GM23248 (cell line): ENCODE measurements at regions not wholly inside any gene's neighbourhood (a gene's known extent, or its start where the extent isn't known, plus 50 kb on each side); places are given as distances from the start of the nearest gene placed in this dataset.

Experiments used
- DNase-seq: peaks from one replicate; pipeline ENCODE4 v3.0.0-alpha.2; 2015
- H2AFZ ChIP-seq: fragments of 200-600 bp; sonication (generic); 2 replicates; pipeline ENCODE4 v1.6.1; 2016; ENCODE audit warnings: antibody characterized with exemption
- H3F3A ChIP-seq: fragments of 200-600 bp; sonication (generic); 2 replicates; pipeline ENCODE4 v1.6.1; 2016; ENCODE audit warnings: mild to moderate bottlenecking, antibody characterized with exemption, mixed run types; ENCODE audit not compliant: insufficient read depth
- H3K27ac ChIP-seq: fragments of 200-600 bp; sonication (generic); 2 replicates; pipeline ENCODE4 v1.5.1; 2016; ENCODE audit warnings: mild to moderate bottlenecking
- H3K27me3 ChIP-seq: fragments of 200-600 bp; sonication (generic); replicated peaks from 2 replicates; pipeline ENCODE4 v1.6.1; 2016; ENCODE audit warnings: mild to moderate bottlenecking; ENCODE audit not compliant: insufficient read depth
- H3K36me3 ChIP-seq: fragments of 200-600 bp; sonication (generic); 2 replicates; pipeline ENCODE4 v1.6.1; 2016; ENCODE audit warnings: low read depth, mild to moderate bottlenecking
- H3K4me1 ChIP-seq: fragments of 200-600 bp; sonication (generic); 2 replicates; pipeline ENCODE4 v1.6.1; 2016; ENCODE audit warnings: mild to moderate bottlenecking; ENCODE audit not compliant: insufficient read depth
- H3K4me2 ChIP-seq: fragments of 200-600 bp; sonication (generic); one replicate; pipeline ENCODE4 v1.6.1; 2016; ENCODE audit warnings: mild to moderate bottlenecking; ENCODE audit not compliant: unreplicated experiment
- H3K4me3 ChIP-seq: fragments of 200-600 bp; sonication (generic); 2 replicates; pipeline ENCODE4 v1.5.1; 2016; ENCODE audit warnings: mild to moderate bottlenecking
- H3K79me2 ChIP-seq: fragments of 200-600 bp; sonication (generic); 2 replicates; pipeline ENCODE4 v1.6.1; 2016; ENCODE audit warnings: mild to moderate bottlenecking; ENCODE audit not compliant: insufficient read depth
- H3K9ac ChIP-seq: fragments of 200-600 bp; sonication (generic); 2 replicates; pipeline ENCODE4 v1.6.1; 2016; ENCODE audit warnings: mild to moderate bottlenecking
- H3K9me2 ChIP-seq: fragments of 200-600 bp; sonication (generic); 2 replicates; pipeline ENCODE4 v1.6.1; 2016; ENCODE audit warnings: mixed run types, mild to moderate bottlenecking, moderate library complexity; ENCODE audit not compliant: insufficient read depth
- H3K9me3 ChIP-seq: fragments of 200-600 bp; sonication (generic); one replicate; pipeline ENCODE4 v1.6.1; 2017; ENCODE audit warnings: low read depth
- H4K20me1 ChIP-seq: fragments of 200-600 bp; sonication (generic); 2 replicates; pipeline ENCODE4 v1.6.0; 2016; ENCODE audit not compliant: insufficient read depth
- EZH2 ChIP-seq: fragments of 200-600 bp; sonication (generic); IDR thresholded peaks from 2 replicates; pipeline ENCODE4 v1.6.1; 2018; ENCODE audit warnings: antibody characterized with exemption, mild to moderate bottlenecking; ENCODE audit not compliant: insufficient read depth, poor library complexity, severe bottlenecking
- EZH2phosphoT487 ChIP-seq: fragments of 200-600 bp; sonication (generic); IDR thresholded peaks from 2 replicates; pipeline ENCODE4 v1.6.1; 2018; ENCODE audit warnings: antibody characterized with exemption, moderate library complexity, mild to moderate bottlenecking, low read depth; ENCODE audit not compliant: insufficient read depth
- WGBS, 2 experiments: methylation state at CpG; one replicate each; pipeline ENCODE4 v1.1.6; 2015 to 2017; ENCODE audit warnings: low lambda C conversion rate in 2 of 2, low coverage in 1 of 2; ENCODE audit errors: missing lambda C conversion rate in 2 of 2; 5-methylcytosine and 5-hydroxymethylcytosine counted together
- in situ Hi-C: fragments of 300-500 bp; cut with MboI; formaldehyde crosslinking; loops from 2 replicates; pipeline ENCODE4 v1.15.0; 2020

DNA sequence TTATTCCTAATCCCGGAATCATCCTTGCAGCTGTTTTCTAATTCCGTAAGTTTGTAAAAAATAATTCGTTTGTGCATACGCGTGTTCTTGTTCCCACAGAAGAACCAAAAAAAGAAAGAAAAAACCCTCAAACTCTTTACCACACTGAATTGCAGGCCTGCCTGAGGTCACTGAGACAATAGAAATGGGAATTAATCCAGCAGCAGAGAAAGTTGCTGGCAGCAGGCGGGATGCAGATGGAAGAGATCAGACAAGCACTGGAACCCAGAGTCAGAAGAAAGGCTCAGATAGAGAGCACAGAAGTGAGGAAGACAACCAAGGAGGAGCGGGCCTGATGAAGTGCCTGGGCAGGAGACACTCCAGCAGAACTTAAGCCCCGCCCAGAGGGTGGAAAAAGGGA, 141.5 kb upstream of the VWC2 start:
- no peaks in the 10 kb centered on the region for H3K79me2 ChIP-seq
- in situ Hi-C loops, result no loop called here
- H3K4me1 ChIP-seq, result no peaks in the 10 kb centered on the region
- no peaks in the 10 kb centered on the region for H4K20me1 ChIP-seq
- no peaks in the 10 kb centered on the region for H3K27me3 ChIP-seq
- no peaks in the 10 kb centered on the region for H3F3A ChIP-seq
- no peak for DNase-seq
- H3K9me2 ChIP-seq, result no peaks in the 10 kb centered on the region
- no peaks in the 10 kb centered on the region for H3K9me3 ChIP-seq
- 12 to 18% methylated on average over 7 to 8 of the region's 8 CpGs for WGBS, 2 experiments
- no peak overlapping the region for H3K4me2 ChIP-seq
- H3K27ac ChIP-seq, result no peak overlapping the region
- TF ChIP-seq EZH2phosphoT487, result no peak
- TF ChIP-seq EZH2, result no peak
- H3K9ac ChIP-seq, result no peak overlapping the region
- H3K4me3 ChIP-seq, result no peak overlapping the region
- H3K36me3 ChIP-seq, result no peaks in the 10 kb centered on the region
- no peak overlapping the region for H2AFZ ChIP-seq

DNA sequence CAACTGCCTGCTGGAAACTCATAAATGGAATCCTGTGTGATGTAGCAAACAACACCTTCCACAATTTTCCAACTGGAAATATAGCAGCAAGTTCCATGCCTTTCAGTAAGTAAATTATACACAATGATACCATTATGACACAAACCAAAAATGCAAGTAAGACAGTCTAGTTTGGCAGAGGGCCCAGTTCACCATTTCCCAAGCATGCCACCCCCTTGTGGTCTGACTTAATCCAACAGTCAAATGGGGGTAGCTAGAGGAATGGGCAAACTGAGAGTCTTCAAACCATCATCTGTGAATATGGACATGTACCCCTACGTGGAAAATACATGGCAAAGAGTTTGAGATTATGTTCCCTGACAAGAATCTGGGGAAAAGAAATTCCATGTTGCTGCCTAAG, 137.6 kb upstream of the VWC2 start:
- no peaks in the 10 kb centered on the region for H3K4me1 ChIP-seq
- TF ChIP-seq EZH2phosphoT487, result no peak
- no peak for TF ChIP-seq EZH2
- H4K20me1 ChIP-seq, result no peaks in the 10 kb centered on the region
- H3K27ac ChIP-seq, result no peak overlapping the region
- H3F3A ChIP-seq, result no peaks in the 10 kb centered on the region
- WGBS, 2 experiments, result 5 to 15% methylated on average over 1 of the region's 1 CpG
- in situ Hi-C loops, result no loop called here
- DNase-seq, result no peak
- no peak overlapping the region for H2AFZ ChIP-seq
- no peaks in the 10 kb centered on the region for H3K9me3 ChIP-seq
- H3K36me3 ChIP-seq, result no peaks in the 10 kb centered on the region
- H3K9ac ChIP-seq, result no peak overlapping the region
- H3K4me2 ChIP-seq, result no peak overlapping the region
- no peaks in the 10 kb centered on the region for H3K9me2 ChIP-seq
- no peaks in the 10 kb centered on the region for H3K79me2 ChIP-seq
- no peak overlapping the region for H3K4me3 ChIP-seq
- H3K27me3 ChIP-seq, result no peaks in the 10 kb centered on the region

DNA sequence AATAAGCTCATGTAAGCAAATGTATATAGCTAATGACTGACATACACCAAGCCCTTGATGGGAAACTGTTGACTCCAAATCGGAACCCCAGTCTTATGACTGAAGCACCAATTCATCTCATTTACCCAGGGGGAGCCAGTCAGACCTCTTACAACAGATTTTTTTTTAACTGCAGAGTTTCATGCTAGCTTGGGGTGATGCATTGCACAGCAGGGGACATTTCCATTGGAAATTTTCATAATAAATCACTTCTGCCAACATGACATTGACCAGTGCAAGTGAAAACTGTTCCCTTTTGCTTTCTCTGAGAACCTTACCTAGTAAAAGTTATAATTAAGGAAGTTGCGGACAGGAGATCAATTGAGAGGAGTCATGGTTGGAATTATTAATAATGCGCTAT, 137.0 kb upstream of the VWC2 start:
- no peaks in the 10 kb centered on the region for H3K27me3 ChIP-seq
- no peak overlapping the region for H3K4me3 ChIP-seq
- H3K9me3 ChIP-seq, result no peaks in the 10 kb centered on the region
- no peaks in the 10 kb centered on the region for H3F3A ChIP-seq
- no peaks in the 10 kb centered on the region for H3K79me2 ChIP-seq
- H2AFZ ChIP-seq, result no peak overlapping the region
- H3K4me1 ChIP-seq, result no peaks in the 10 kb centered on the region
- no peaks in the 10 kb centered on the region for H3K36me3 ChIP-seq
- H3K9me2 ChIP-seq, result no peaks in the 10 kb centered on the region
- in situ Hi-C loops, result no loop called here
- no peak overlapping the region for H3K9ac ChIP-seq
- no peak overlapping the region for H3K4me2 ChIP-seq
- DNase-seq, result no peak
- H3K27ac ChIP-seq, result no peak overlapping the region
- 38% methylated on average over 3 of the region's 3 CpGs for WGBS, 2 experiments
- TF ChIP-seq EZH2 (no peak), EZH2phosphoT487 (no peak)
- no peaks in the 10 kb centered on the region for H4K20me1 ChIP-seq

DNA sequence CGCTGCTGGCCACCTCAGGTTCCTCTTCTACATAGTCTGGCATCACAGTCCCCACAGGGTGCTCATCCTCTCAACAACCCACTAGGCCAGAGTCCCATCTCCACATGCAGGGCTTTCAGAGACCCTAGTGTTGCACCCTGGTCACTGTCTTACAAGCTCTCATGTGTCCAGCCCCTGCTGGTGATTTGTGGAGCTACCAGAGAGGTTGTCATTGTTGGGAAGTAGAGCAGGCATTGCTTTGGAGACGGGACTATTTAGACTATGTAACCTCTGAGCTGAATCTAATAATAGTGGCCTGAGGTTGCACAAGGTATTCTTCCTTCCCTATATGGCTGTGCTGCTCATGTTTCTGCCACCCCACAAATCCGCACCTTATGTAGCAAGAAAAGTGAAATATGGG, 135.3 kb upstream of the VWC2 start:
- no peak for DNase-seq
- no peaks in the 10 kb centered on the region for H3K9me2 ChIP-seq
- no peaks in the 10 kb centered on the region for H3K9me3 ChIP-seq
- TF ChIP-seq EZH2phosphoT487, result no peak
- no peak for TF ChIP-seq EZH2
- WGBS, 2 experiments, result 3 to 8% methylated on average over 3 of the region's 3 CpGs
- no peak overlapping the region for H3K4me3 ChIP-seq
- H4K20me1 ChIP-seq, result no peaks in the 10 kb centered on the region
- no peaks in the 10 kb centered on the region for H3K4me1 ChIP-seq
- no peaks in the 10 kb centered on the region for H3K36me3 ChIP-seq
- no peaks in the 10 kb centered on the region for H3K27me3 ChIP-seq
- no peak overlapping the region for H3K27ac ChIP-seq
- H3K9ac ChIP-seq, result no peak overlapping the region
- in situ Hi-C loops, result no loop called here
- no peaks in the 10 kb centered on the region for H3K79me2 ChIP-seq
- H3K4me2 ChIP-seq, result no peak overlapping the region
- H2AFZ ChIP-seq, result no peak overlapping the region
- H3F3A ChIP-seq, result no peaks in the 10 kb centered on the region

DNA sequence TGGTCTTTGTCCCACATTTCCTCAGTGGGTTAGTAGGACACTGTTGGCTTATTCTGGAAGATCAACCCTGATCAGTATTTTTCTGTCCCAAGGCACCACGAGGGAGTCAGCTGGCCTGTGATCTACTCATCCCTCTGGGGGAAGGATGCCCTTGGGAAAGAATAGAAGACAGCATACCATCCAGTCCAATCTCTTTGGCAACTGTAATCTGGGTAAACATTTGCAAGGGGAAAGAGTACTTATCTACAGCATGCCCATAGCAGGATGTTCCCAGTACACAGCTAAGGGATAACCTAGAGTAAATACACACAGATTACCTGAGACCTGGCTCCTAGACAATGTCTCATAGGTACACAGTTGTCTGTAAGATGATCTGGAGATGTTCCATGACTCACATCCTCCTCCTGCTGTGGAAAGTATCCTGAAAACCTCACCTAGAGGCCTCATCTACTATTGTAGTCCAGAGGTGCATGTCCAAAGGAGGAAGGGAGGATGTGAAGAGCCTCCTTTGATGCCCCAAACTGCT, 134.3 kb upstream of the VWC2 start:
- 0 to 21% methylated on average over 1 of the region's 1 CpG for WGBS, 2 experiments
- Histone ChIP-seq H2AFZ (no peak overlapping the region), H3F3A (no peaks in the 10 kb centered on the region)

More for the DNA sequence above, 134.3 kb upstream of the VWC2 start:
- no peak overlapping the region for H3K9ac ChIP-seq
- no peaks in the 10 kb centered on the region for H4K20me1 ChIP-seq
- no peak overlapping the region for H3K4me3 ChIP-seq
- H3K79me2 ChIP-seq, result no peaks in the 10 kb centered on the region
- H3K27me3 ChIP-seq, result no peaks in the 10 kb centered on the region
- no peak for DNase-seq
- TF ChIP-seq EZH2 (no peak), EZH2phosphoT487 (no peak)
- no peaks in the 10 kb centered on the region for H3K9me3 ChIP-seq
- no peaks in the 10 kb centered on the region for H3K36me3 ChIP-seq
- no peaks in the 10 kb centered on the region for H3K9me2 ChIP-seq
- no peak overlapping the region for H3K27ac ChIP-seq
- no peaks in the 10 kb centered on the region for H3K4me1 ChIP-seq
- no peak overlapping the region for H3K4me2 ChIP-seq
- in situ Hi-C loops, result no loop called here
